HepG2 (cell line): ENCODE measurements at regions not wholly inside any gene's neighbourhood (a gene's known extent, or its start where the extent isn't known, plus 50 kb on each side); places are given as distances from the start of the nearest gene placed in this dataset.

Source experiments
- ADNP ChIP-seq: sonication (generic); formaldehyde crosslinking; IDR thresholded peaks from 2 replicates; pipeline ENCODE4 v1.4.0; 2020; ENCODE audit warnings: missing genetic modification reagents
- CEBPB ChIP-seq: IDR thresholded peaks from 2 replicates; pipeline ENCODE4 v1.6.1; 2011; ENCODE audit warnings: low read depth, low read length, improper control_type of control experiment, borderline replicate concordance
- CTCF ChIP-seq: sonication (generic); formaldehyde crosslinking; IDR thresholded peaks from 2 replicates; pipeline ENCODE4 v1.5.0; 2020; ENCODE audit warnings: mild to moderate bottlenecking, missing genetic modification reagents, moderate library complexity
- EP300 ChIP-seq, 3 experiments: sonication (generic) in 1 of 3; formaldehyde crosslinking in 1 of 3; IDR thresholded peaks; 2 replicates each; pipeline versions ENCODE4 v1.5.1 to v1.6.1; 2011 to 2020; ENCODE audit warnings: low read depth in 2 of 3, low read length in 2 of 3, borderline replicate concordance in 1 of 3, improper control_type of control experiment in 1 of 3, mild to moderate bottlenecking in 1 of 3, missing genetic modification reagents in 1 of 3, moderate library complexity in 1 of 3
- HBP1 ChIP-seq: IDR thresholded peaks from 2 replicates; pipeline ENCODE4 v1.6.1; 2016; ENCODE audit warnings: low read depth, control low read depth
- HDAC6 ChIP-seq: fragments of 200-600 bp; sonication (generic); IDR thresholded peaks from 2 replicates; pipeline ENCODE4 v1.7.0; 2017; ENCODE audit warnings: mild to moderate bottlenecking, antibody characterized with exemption, low read length, low read depth
- JUN ChIP-seq: sonication (generic); formaldehyde crosslinking; IDR thresholded peaks from 2 replicates; pipeline ENCODE4 v1.4.0; 2020; ENCODE audit warnings: mild to moderate bottlenecking, missing genetic modification reagents
- JUND ChIP-seq: sonication (generic); formaldehyde crosslinking; IDR thresholded peaks from 2 replicates; pipeline ENCODE4 v1.8.0; 2022; ENCODE audit warnings: mild to moderate bottlenecking, missing genetic modification reagents
- MXI1 ChIP-seq: IDR thresholded peaks from 3 replicates; pipeline ENCODE4 v1.6.1; 2012; ENCODE audit warnings: low read depth, low read length, inconsistent platforms, borderline replicate concordance
- NCOA1 ChIP-seq: sonication (generic); formaldehyde crosslinking; IDR thresholded peaks from 2 replicates; pipeline ENCODE4 v1.9.0; 2021; ENCODE audit warnings: missing genetic modification reagents
- SMC3 ChIP-seq: IDR thresholded peaks from 2 replicates; pipeline ENCODE4 v1.6.1; 2011; ENCODE audit warnings: low read length, improper control_type of control experiment
- SNAI1 ChIP-seq: sonication (generic); formaldehyde crosslinking; IDR thresholded peaks from 2 replicates; pipeline ENCODE4 v1.5.0; 2020; ENCODE audit warnings: mild to moderate bottlenecking, missing genetic modification reagents, borderline replicate concordance
- ZNF512B ChIP-seq: sonication (generic); formaldehyde crosslinking; IDR thresholded peaks from 2 replicates; pipeline ENCODE4 v1.5.1; 2020; ENCODE audit warnings: missing genetic modification reagents, mild to moderate bottlenecking, borderline replicate concordance

GRCh38 chr2:122863532-122863931 lies 1108.1 kb downstream of the TSN start:
- TF ChIP-seq CTCF (CRISPR knock-in tag) (no peak), HDAC6 (no peak), JUND (no peak), SNAI1 (CRISPR knock-in tag) (no peak), ZNF512B (CRISPR knock-in tag) (no peak), ADNP (no peak), SMC3 (no peak), HBP1 (CRISPR knock-in tag) (no peak), JUN (CRISPR knock-in tag) (no peak), EP300 (IDR thresholded peaks at IDR 0.05; ENCODE audit: low read depth in 2 of 2, low read length in 2 of 2) (no peak), EP300 (CRISPR knock-in tag; IDR thresholded peaks at IDR 0.05; ENCODE audit: borderline replicate concordance) (no peak), MXI1 (no peak), NCOA1 (CRISPR knock-in tag) (no peak), CEBPB (no peak)
